ENCODE measurements at regions not wholly inside any gene's neighbourhood (a gene's known extent, or its start where the extent isn't known, plus 50 kb on each side); places are given as distances from the start of the nearest gene placed in this dataset.

DNA sequence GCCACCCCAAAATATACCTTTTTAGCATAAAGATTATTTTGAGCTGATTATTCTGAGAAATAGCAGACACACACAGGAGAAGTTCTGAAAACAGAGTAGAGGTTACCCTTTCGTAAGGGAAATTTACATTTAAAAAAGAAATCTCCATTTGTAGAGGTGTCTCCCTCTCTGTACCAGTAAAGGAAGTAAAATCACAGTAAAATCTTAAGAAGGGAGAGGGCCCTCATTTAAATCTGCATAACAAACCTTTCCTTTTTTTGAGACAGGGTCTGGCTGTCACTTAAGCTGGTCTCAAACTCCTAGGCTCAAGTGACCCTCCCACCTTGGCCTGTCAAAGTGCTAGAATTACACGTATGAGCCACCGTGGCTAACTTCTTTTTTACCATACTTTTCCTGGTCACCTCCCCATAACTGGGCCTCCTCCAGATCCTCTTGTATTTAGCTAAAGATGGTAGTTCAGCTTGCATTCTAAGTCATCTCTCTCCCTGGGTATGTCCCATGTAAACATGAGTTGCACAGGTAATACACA, 92.2 kb upstream of the INTU start:
- DNase-seq = no peak

DNA sequence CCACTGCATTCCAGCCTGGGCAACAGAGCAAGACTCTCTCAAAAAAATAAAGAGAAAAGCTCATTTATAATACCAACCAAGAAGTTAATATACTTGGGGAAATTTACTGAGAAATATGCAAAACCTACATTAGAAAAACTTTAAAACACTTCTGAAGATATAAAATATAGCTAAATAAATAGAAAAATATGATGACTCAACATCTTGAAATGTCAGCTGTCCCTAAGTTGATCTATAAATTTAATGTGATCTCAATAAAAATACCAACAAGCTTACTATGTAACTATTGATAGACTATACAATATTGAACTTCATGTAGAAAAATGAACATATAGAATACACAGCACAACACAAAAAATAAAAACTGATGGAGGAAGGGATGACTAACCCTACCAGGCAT, 87.5 kb upstream of the INTU start:
- no peak for DNase-seq

DNA sequence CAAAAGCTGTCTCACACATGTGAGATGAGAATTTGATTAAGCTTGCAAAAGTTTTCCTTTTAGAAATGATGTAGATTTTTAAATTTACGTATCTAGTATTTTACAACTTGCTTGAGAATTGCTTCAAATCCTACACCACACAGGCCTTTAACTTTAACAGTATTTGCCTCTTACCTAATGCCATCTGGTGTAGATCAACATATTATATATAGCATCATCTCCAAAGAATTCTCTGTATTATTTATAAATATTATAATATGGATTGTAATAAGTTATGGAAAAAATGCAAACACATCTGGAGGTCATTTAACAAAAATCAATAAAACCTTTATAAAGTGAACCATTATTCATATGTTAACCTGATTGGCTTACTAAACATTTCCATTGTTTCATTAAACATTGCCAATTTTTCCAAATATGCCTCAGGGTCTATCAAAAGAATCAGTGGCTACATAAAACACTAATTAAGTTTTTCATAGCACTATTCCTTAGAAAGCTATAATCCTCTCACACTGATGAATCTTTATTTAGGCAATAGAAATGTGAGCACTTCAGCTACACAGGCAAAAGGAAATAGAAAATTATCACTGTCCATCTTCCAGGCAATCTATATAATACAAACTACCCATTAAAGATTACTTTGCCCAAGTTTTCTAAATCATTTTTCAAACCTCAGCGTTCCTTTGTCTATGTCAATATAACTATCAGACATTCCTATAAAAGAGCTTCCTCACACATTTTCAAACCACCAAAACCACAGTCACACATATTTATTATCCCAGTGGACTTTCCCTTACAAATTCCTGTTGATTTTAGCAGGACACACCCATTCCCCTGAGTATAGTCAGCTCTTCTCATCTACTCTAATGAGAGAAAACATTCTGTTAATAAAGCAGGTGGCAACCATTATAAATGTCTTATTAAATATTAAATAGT, 83.5 kb upstream of the INTU start:
- no peak for DNase-seq

DNA sequence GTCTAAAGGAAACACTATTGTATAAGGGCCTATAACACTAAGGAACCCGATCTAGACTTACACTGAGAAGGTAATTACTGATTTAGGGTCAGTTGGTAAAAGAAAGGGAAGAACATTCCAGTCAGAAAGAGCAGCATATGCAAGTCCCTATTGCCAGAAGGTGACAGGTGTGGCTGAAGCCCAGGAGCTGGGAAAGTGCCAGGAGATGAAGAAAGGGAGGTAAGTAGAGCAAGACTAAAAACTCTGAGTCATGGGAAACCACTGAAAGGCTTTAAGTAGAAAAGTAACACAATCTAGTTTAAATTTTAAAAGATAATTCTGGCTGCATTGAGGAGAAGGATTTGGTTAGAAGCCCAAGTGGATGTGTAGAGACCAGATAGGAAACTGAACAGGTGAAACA, 77.7 kb upstream of the INTU start:
- no peak for DNase-seq

DNA sequence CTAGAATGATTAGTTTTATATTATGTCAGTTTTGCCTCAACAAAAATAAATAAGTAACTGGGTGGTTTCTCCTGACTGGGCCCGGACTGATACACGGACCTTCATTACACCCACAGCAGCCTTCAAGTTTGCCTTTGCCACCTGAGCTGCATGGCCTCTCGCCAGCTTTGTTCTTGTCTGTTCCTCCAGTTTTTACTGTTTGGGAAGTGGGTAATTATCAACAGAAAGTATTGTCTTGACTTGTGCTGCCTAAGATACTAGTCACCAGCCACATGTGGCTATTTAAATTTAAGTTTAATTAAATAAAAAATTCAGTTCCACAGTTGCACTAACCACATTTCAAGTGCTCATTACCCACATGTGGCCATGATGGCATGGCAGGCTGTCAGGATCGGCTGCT, 74.7 kb upstream of the INTU start:
- DNase-seq = no peak

DNA sequence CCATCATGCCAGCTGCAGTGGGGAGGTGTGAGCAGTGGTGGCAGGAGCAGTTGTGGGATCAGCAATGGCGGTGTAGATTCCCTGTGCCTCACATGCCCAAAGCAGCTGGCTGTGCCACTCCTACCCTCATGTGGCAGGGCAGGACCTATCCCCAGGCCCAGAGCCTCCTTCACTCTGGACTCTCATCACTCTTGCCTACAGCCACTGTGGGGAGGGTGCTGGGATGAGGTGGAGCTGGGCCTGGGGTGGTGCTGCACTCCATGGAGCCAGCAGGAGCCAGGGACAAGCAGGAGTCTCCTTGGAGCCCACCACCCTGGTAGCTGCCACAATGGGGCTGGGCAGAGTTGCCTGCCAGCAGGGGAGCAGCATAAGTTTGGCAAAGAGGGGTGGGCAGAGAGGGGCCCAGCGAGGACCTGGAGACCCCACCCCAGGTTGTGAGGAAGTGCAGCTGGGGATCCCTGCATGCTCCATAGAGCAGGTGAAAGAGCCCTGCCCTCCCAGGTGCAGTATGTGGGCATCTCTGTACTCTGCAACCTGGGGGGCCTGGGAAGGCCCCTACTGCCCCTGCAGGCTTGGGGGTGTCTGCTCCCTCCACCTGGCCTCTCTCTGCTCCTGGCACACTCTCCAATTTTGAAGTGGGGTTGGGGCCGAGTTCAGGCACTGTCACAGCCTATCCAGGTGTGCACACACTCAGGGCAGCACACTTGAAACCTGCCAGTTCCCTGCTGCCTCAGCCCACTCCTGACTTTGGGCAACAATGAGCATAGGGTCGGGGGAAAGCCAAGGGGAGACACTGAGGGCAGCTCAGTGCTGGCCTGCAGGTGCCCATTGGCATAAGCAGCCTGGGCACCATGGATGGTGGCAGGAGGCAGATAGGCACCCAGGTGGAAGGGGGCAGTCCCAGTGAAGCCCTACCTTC, 74.0 kb upstream of the INTU start:
- no peak for DNase-seq

DNA sequence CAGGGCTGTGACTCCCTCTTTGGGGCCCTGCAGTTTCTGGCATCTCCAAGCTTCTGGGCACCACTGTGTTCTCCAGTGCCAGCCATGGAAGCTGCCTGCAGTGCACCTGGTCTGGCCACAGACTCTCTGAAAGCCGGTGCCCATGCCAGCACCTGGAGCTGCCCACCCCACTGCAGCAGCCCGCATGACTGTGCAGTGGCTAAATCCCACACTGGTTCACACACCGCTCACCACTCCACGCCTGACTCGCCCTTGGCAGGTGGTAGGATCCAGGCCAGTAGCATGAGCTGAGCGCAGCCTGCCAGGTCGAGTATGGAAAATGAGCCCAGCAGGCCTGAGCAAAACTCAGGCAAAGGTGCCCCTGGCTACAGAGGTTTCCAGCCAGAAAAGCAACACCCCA, 72.8 kb upstream of the INTU start:
- DNase-seq = no peak

DNA sequence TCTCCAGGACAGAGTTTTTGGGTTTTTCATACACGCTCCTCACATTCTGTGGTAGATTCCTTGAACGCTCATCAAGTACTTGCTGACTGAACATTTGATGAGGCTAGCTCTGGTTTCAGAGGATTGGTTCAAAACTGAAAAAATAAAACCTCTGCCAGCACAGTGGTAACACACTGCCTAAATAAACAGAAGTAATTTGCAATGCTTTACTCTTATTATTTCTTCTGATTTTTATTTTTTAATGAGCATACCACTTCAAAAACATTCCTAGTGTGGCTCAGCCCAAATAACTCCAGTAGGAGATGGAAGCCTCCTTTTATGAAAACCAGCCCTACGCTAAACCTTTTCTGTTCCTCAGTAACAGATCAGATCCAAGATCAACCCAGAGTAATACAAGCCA, 72.0 kb upstream of the INTU start:
- no peak for DNase-seq

DNA sequence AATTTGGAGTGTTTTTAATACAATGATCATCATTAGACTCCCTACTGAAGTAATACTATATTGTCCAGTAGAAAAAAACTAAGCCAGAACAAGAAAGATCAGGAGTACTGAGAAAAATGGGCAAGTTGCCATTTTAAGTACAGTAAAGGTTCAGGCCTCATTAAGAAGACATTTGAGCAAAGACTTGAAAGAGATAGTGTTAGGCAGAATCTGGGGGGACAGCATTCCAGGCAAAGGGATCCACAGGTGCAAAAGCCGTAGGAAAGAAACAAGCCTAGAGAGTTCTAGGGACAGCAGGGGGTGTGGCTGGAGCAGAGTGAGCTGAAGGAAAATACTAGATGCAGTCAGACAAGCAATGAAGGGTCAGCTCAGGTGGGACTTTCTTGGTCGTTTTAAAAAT, 58.1 kb upstream of the INTU start:
- no peak for DNase-seq

DNA sequence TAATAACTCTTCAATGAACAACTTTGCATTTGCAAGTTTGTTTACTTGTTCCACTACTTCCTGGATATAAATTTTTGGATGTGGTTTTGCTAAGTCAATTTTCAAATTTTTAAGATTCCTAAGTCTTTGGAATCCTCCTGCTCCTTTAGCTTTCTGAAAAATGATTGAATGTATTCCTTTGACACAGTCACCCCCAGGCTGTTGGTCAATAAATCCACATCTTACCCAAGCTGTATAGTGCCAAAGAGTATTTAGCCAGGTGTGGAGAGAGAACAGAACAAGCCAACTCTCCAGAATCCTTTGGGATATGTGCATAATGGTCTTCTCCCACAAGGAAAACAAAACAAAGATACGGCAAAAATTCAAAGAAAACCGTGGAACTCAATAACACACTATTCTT, 56.9 kb upstream of the INTU start:
- DNase-seq = no peak

DNA sequence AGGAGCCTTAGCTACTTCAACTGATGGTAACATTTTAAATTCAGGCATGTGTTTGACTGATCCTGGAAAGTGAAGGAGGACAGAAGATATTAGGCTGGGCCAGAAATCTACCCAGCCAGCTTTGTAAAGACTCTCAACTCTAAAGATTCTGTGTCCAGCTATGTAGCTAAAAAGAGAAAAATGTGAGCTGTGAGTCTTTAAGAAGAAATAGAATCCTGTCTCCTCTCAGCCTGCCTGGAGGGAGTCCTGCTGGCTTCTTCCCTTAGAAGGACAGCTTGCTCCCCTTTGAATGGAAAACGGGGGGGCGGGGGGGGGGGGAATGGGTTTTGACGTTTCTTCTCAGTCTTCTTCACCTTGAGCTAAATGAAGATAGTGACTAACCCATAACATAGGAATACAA, 54.3 kb upstream of the INTU start:
- no peak for DNase-seq

DNA sequence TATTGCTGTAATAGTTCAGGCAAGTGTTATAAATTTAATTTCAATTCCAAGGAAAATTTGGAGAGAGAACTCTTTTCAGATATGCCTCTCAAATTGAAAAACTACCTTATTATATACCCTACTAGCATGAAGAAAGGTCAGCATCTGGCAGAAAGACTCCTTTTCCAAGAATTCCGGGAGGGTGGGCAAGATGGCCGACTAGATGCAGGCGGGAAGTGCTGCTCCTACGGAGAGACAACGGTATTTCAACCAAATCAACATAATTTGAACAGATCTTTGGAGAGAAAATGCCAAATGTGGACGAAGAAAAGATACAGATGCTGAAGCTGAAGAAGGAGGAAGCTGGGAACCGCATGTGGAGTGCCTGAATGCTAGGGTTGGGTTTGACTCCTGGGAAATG, 53.8 kb upstream of the INTU start:
- no peak for DNase-seq

DNA sequence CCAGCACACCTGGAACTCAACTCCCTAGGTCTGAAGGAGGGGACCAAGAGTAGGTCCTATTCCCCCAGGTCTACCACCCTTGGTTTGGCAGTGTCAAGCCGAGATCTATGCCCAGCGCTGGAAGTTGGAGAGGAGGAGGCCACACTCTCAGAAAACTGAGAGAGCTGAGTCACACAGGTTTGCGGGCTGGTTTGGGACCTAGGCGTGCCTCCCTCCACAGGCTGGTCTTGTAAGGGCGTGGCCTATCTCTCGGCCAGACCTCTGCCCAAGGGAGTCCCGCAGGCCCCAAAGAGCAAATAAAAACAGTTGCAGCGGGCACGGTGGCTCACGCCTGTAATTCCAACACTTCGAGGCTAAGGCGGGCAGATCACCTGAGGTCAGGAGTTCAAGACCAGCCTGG, 52.9 kb upstream of the INTU start:
- no peak for DNase-seq

DNA sequence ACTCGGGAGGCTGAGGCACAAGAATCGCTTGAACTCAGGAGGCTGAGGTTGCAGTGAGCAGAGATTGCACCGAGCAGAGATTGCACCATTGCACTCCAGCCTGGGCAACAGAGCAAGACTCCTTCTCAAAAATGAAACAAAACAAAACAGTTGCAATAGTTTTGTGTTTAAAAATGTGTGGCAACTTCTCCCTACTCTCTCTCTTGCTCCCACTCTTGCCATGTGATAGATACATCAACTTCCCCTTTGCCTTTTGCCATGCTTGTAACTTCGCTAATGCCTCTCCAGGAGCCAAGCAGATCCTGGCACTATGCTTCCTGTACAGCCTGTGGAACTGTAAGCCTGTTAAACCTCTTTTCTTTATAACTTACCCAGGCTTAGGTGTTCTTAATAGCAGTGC, 52.5 kb upstream of the INTU start:
- no peak for DNase-seq

DNA sequence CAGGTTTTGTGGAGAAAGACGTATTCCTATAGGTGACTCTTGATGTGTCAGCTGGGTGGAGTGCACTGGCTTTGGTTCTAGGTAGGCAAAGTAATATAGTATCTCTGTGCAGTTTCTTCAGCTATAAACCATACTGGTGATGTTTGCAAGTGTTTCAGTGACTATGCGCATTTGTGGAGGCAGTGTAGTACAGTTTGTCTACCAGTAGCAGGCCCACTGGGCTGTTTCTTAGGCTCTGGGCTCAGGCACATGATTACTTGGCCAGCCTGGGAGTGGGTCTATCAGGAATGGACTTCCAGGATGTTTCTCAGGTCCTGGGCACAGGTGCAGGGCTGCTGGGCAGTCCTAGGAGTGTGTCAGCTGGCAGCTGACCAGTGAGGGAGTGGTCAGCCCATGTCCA, 51.9 kb upstream of the INTU start:
- no peak for DNase-seq
